Right atrium auricular region (tissue), 2 donors: ENCODE measurements at regions not wholly inside any gene's neighbourhood (a gene's known extent, or its start where the extent isn't known, plus 50 kb on each side); places are given as distances from the start of the nearest gene placed in this dataset.
"Not testable (repeated sequence)": the region's sequence is repeated elsewhere in the genome, so short reads cannot be mapped to it uniquely, and the experiment has no call there.

Source experiments
- DNase-seq: peaks from one replicate; pipeline ENCODE4 v3.0.0-alpha.2; 2019; ENCODE audit warnings: low spot score
- H3K27ac ChIP-seq, 2 donors: fragments of 200-600 bp; sonication (generic); 1 replicate in 1 of 2; 2 replicates in 1 of 2; pipeline ENCODE4 v1.5.1; 2016 to 2019
- H3K27me3 ChIP-seq, 2 donors: fragments of 200-600 bp; sonication (generic); one replicate each; pipeline versions ENCODE4 v1.5.1 to v1.6.0; 2017 to 2019
- H3K36me3 ChIP-seq: fragments of 200-600 bp; sonication (generic); one replicate; pipeline ENCODE4 v1.5.1; 2016
- H3K4me1 ChIP-seq, 2 donors: fragments of 200-600 bp; sonication (generic); one replicate each; pipeline versions ENCODE4 v1.5.1 to v1.6.0; 2017 to 2019
- H3K4me3 ChIP-seq, 2 donors: fragments of 200-600 bp; sonication (generic); 1 replicate in 1 of 2; 2 replicates in 1 of 2; pipeline ENCODE4 v1.5.1; 2017 to 2019; ENCODE audit warnings: mild to moderate bottlenecking in 1 of 2, moderate library complexity in 1 of 2
- H3K9me3 ChIP-seq, 2 donors: fragments of 200-600 bp; sonication (generic); one replicate each; pipeline ENCODE4 v1.5.1; 2019
- CTCF ChIP-seq, 2 donors: fragments of 200-600 bp; sonication (generic); IDR thresholded peaks; one replicate each; pipeline ENCODE4 v1.5.1; 2019; ENCODE audit warnings: antibody characterized with exemption in 2 of 2

GRCh38 chr2:226299771-226300170, 499.8 kb downstream of the IRS1 start:
- H3K4me3 ChIP-seq = no peak overlapping the region
- H3K4me1 ChIP-seq = no peaks in the 10 kb centered on the region
- no peak overlapping the region for H3K27ac ChIP-seq
- no peaks in the 10 kb centered on the region for H3K9me3 ChIP-seq
- no peaks in the 10 kb centered on the region for H3K36me3 ChIP-seq
- no peaks in the 10 kb centered on the region for H3K27me3 ChIP-seq
- no peak for TF ChIP-seq CTCF (IDR thresholded peaks at IDR 0.05)
- no peak for DNase-seq

- H3K9me3 ChIP-seq = peaks cover 0 to 16% of the 10 kb centered on the region in 2 donors
- H3K4me3 ChIP-seq = no peak overlapping the region
- H3K36me3 ChIP-seq = no peaks in the 10 kb centered on the region
- TF ChIP-seq CTCF (IDR thresholded peaks at IDR 0.05) = no peak
- no peak overlapping the region for H3K27ac ChIP-seq
- no peaks in the 10 kb centered on the region for H3K4me1 ChIP-seq
- DNase-seq = no peak
- H3K27me3 ChIP-seq = no peaks in the 10 kb centered on the region
Observed at GRCh38 chr2:226295681-226296080, 503.9 kb downstream of the IRS1 start.

GRCh38 chr2:226295123-226295522, 504.5 kb downstream of the IRS1 start:
- Histone ChIP-seq H3K4me1 (no peaks in the 10 kb centered on the region), H3K9me3 (peaks cover 0 to 22% of the 10 kb centered on the region in 2 donors), H3K4me3 (no peak overlapping the region), H3K27me3 (no peaks in the 10 kb centered on the region), H3K27ac (no peak overlapping the region), H3K36me3 (no peaks in the 10 kb centered on the region)
- no peak for DNase-seq
- TF ChIP-seq CTCF (IDR thresholded peaks at IDR 0.05) = no peak

- not testable (repeated sequence) for H3K4me3 ChIP-seq, H3K4me1 ChIP-seq, H3K27ac ChIP-seq, H3K36me3 ChIP-seq, H3K27me3 ChIP-seq, DNase-seq
- H3K9me3 ChIP-seq = peaks cover 0 to 28% of the 10 kb centered on the region in 2 donors
Observed at GRCh38 chr2:226291281-226291680, 508.3 kb downstream of the IRS1 start.

GRCh38 chr2:226286916-226287315, 512.7 kb downstream of the IRS1 start:
- Histone ChIP-seq H3K4me1 (no peaks in the 10 kb centered on the region), H3K36me3 (no peaks in the 10 kb centered on the region), H3K27ac (no peak overlapping the region), H3K9me3 (peaks cover 0 to 24% of the 10 kb centered on the region in 2 donors), H3K27me3 (no peaks in the 10 kb centered on the region), H3K4me3 (no peak overlapping the region)
- no peak for DNase-seq
- no peak for TF ChIP-seq CTCF (IDR thresholded peaks at IDR 0.05)

- H3K36me3 ChIP-seq = no peaks in the 10 kb centered on the region
- H3K27me3 ChIP-seq = no peaks in the 10 kb centered on the region
- H3K27ac ChIP-seq = no peak overlapping the region
- H3K4me1 ChIP-seq = no peaks in the 10 kb centered on the region
- H3K4me3 ChIP-seq = no peak overlapping the region
- DNase-seq = no peak
- no peak for TF ChIP-seq CTCF (IDR thresholded peaks at IDR 0.05)
- H3K9me3 ChIP-seq = no peaks in the 10 kb centered on the region
Observed at GRCh38 chr2:226283796-226284195, 515.8 kb downstream of the IRS1 start.
